ENCODE measurements at regions not wholly inside any gene's neighbourhood (a gene's known extent, or its start where the extent isn't known, plus 50 kb on each side); places are given as distances from the start of the nearest gene placed in this dataset.
"Not testable (repeated sequence)": the region's sequence is repeated elsewhere in the genome, so short reads cannot be mapped to it uniquely, and the experiment has no call there.

- DNase-seq (ENCODE audit: low read depth in 2 of 2) = no peak
Measured at GRCh38 chr4:126338548-126338947, 1023.8 kb downstream of the FAT4 start.

DNA sequence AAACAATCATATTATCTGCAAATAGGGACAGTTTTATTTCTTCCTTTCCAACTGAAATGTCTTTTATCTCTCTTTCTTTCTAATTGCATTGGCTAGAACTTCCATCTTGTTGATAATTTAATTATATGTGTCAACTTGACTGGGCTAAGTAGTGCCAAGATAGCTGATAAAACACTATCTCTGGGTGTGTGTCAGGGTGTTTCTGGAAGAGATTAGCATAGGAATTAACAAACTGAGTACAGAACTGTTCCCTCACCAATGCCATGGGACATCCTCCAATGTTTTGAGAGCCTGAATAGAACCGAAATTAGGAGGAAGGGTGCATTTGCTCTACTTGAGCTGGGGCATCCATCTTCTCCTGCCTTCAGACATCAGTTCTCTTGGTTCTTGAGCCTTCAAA is 1027.2 kb downstream of the FAT4 start:
- DNase-seq (ENCODE audit: low read depth in 2 of 2) = no peak

- DNase-seq (ENCODE audit: low read depth in 2 of 2) = no peak
Measured at GRCh38 chr4:126344472-126344871, 1029.7 kb downstream of the FAT4 start.

GRCh38 chr4:126346654-126347053 is 1031.9 kb downstream of the FAT4 start:
- DNase-seq (ENCODE audit: low read depth in 2 of 2) = no peak

- DNase-seq (ENCODE audit: low read depth in 2 of 2) = no peak
Measured at GRCh38 chr4:126354784-126355183, 1040.0 kb downstream of the FAT4 start.

- DNase-seq (ENCODE audit: low read depth in 2 of 2) = no peak
Measured at GRCh38 chr4:126358041-126358440, 1043.3 kb downstream of the FAT4 start.

DNA sequence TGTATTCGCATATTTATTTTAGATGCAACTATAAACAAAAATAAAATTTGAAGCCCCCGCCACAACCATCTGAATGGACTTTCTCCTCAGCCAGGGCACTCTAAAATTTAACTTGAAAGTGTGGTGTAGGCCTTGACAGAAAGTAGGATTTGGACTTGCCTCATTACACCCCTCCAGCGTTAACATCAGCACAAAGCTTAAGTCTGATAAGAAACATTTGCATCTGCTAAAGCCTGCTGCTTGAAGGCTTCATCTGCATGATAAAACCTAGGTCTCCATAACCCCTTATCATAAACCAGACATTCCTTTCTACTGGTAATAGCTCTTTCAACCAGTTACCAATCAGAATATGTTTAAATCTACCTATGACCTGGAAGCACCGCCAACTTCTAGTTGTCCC is 1046.5 kb downstream of the FAT4 start:
- no peak for DNase-seq (ENCODE audit: low read depth in 2 of 2)

GRCh38 chr4:126364311-126364911 is 1049.7 kb downstream of the FAT4 start:
- DNase-seq (ENCODE audit: low read depth in 2 of 2) = no peak

- DNase-seq (ENCODE audit: low read depth in 2 of 2) = no peak
Measured at GRCh38 chr4:126369076-126369475, 1054.3 kb downstream of the FAT4 start.

- DNase-seq (ENCODE audit: low read depth in 2 of 2) = no peak
Measured at GRCh38 chr4:126372634-126373033, 1057.9 kb downstream of the FAT4 start.

GRCh38 chr4:126375462-126376054 is 1060.8 kb downstream of the FAT4 start:
- DNase-seq (ENCODE audit: low read depth in 2 of 2) = no peak

- no peak for DNase-seq (ENCODE audit: low read depth in 2 of 2)
Measured at GRCh38 chr4:126385954-126386353, 1071.2 kb downstream of the FAT4 start.

DNA sequence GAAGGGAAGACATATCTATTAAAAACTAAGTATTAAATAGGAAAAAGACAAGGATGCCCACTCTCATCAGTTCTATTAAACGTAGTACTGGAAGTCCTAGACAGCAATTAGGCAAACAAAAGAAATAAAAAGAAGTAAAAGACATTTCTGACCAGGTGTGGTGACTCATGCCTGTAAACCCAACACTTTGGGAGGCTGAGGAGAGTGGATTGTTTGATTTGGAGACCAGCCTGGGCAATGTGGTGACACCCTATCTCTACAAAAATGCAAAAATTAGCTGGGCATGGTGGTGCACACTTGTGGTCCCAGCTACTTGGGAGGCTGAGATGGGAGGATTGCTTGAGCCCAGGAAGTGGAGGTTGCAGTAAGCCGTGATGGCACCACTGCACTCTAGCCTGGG is 1071.8 kb downstream of the FAT4 start:
- DNase-seq (ENCODE audit: low read depth in 2 of 2) = no peak

DNA sequence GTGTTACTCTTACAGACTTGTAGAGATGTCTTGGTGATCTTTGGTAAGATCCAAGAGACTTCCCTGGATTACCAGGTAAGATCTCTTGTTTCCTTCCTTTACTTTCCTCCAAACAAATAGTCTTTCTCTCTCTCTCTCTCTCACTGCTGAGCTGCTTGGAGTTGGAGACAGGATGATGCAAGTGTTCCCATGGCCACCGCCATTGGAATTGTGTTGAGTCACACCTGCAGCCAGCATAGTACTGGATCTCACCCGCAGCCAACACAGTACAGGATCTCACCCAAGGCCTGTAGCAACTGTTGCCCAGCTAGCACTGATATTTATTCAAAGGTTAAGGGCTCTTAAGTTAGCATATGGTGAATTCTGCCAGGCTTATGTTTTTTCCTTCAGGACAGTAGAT is 1080.9 kb downstream of the FAT4 start:
- DNase-seq (ENCODE audit: low read depth in 2 of 2) = no peak

GRCh38 chr4:126396121-126396520 is 1081.4 kb downstream of the FAT4 start:
- no peak for DNase-seq (ENCODE audit: low read depth in 2 of 2)

DNA sequence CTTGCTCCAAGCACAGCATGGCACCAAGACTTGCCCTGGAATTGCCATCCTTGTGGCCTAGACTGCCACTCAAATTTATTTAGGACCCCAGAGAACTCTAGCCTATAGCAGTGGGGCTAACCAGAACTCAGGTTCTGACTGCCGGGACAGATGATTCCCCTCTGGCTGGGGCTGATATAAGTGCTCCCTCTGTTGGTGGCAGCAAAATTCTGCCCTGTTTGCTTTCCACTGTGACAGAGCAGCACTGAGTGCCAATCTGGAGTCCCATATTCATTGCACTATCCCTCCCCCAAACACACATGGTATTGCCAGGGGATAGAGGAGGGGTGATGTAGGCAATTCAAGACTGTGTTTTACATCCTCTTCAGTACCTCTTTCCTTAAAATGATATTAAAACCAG is 1081.9 kb downstream of the FAT4 start:
- no peak for DNase-seq (ENCODE audit: low read depth in 2 of 2)

DNA sequence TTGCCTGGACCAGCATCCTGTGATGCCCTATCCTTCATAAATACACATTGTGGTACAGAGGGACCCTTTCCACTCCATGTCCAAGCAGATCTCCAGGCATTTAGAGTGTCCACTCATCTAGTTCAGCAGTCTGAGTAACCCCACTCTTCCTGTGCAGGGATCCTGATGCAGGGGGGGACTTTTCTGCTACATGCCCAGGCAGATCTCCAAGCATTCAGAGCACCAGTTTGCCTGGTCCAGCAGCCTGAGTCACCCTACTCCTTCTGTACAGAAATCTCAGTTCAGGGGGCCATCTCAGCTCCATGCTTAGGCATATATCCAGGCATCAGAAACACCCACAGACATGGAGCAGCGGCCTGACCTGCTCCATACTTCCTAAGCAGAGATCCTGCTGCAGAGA is 1089.8 kb downstream of the FAT4 start:
- DNase-seq (ENCODE audit: low read depth in 2 of 2) = no peak

- DNase-seq (ENCODE audit: low read depth in 2 of 2) = no peak
Measured at GRCh38 chr4:126405369-126405982, 1090.7 kb downstream of the FAT4 start.

DNA sequence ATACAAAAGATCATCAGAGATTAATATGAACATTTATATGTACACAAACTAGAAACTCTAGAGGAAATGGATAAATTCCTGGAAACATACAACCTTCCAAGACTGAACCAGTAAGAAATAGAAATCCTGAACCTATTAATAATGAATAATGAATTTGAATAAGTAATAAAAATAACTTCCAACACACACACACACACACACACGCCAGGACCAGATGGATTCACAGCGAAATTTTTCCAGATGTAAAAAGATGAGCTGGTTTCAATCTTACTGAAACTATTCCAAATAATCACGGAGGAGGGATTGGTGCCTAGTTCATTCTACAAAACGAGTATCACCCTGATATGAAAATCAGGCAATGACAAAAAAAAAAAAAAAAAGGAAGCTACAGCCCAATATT is 1095.0 kb downstream of the FAT4 start:
- DNase-seq (ENCODE audit: low read depth in 2 of 2) = no peak

DNA sequence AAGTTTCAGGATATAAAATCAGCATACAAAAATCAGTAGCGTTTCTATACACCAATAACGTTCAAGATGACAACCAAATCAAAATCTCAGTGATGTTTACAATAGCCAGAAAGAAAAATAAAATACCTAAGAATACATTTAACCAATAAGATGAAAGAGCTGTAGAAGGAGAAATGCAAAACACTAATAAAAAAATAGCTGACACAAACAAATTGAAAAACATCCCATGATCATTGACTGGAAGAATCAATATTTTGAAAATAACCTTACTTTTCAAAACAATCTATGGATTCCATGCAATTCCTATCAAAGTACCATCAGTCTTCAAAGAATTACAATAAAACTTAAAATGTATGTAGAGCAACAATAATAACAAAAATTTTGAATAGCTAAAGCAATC is 1096.3 kb downstream of the FAT4 start:
- no peak for DNase-seq (ENCODE audit: low read depth in 2 of 2)

- not testable (repeated sequence) for DNase-seq (ENCODE audit: low read depth in 2 of 2)
Measured at GRCh38 chr4:126412310-126412709, 1097.6 kb downstream of the FAT4 start.

DNA sequence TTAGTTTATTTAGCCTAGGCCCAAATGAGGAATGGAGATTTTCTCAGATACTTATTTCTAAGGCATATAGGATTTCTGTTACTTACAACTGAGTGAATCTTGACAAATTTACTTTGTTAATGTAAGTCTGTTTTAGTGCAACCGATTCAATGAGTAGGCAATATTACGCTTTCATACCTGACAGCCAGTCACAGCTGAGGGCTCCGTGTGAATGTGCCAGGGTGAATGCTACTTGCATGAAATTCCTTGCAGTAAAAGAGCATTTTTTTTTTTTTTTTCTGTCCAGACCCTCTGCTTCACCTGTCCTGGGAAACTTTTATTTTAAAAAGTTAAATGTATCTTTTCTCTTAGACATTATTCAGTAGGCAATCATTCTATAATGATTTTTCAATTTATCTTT is 1100.0 kb downstream of the FAT4 start:
- DNase-seq (ENCODE audit: low read depth in 2 of 2) = no peak

DNA sequence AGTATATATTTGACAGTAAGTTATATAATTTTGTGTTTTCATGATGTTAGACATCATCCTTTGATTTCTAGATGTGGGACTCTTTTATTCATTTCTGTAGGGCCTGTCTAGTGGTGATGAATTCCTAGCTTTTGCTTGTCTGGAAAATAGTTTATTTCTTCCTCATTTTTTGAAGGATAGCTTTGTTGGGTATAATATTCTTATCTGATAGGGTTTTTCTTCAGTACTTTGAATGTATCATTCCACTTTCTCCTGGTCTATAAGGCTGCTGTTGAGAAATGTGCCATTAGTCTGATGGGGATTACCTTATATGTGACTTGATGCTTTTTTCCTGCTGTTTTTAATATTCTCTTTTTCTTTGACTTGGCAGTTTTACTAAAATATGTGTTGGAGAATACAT is 1104.5 kb downstream of the FAT4 start:
- DNase-seq (ENCODE audit: low read depth in 2 of 2) = no peak

- DNase-seq (ENCODE audit: low read depth in 2 of 2) = no peak
Measured at GRCh38 chr4:126427853-126428252, 1113.1 kb downstream of the FAT4 start.

Measured in stimulated activated CD8-positive, alpha-beta memory T cell treated with anti-CD3 and anti-CD28 coated beads, Interleukin-15, amount 100 ng/mL, for 48 hours (primary cell).